GM12878 (cell line): ENCODE measurements at regions not wholly inside any gene's neighbourhood (a gene's known extent, or its start where the extent isn't known, plus 50 kb on each side); places are given as distances from the start of the nearest gene placed in this dataset.

Experiments
- ATAC-seq: fragments of 200-7000 bp; cut with Tn5 transposase; 3 replicates; pipeline ENCODE4 v1.9.1; 2020; ENCODE audit warnings: mild to moderate bottlenecking, moderate library complexity
- BruUV-seq: library from RNA; stranded (reverse); fragments of 400-500 nt; replicated peaks from 2 replicates; lab custom pipeline; 2021; lab: Mats Ljungman, UMichigan
- CTCF ChIA-PET: fragments of 300-600 bp; sonication (Branson Sonifier 250); formaldehyde crosslinking; extraction: SDS; loops from one replicate; lab custom pipeline; 2021; ENCODE audit warnings: inconsistent platforms; lab: Yijun Ruan, JAX
- POLR2A ChIA-PET: fragments of 350-600 bp; formaldehyde crosslinking; extraction: SDS; loops from one replicate; lab custom pipeline; 2021; ENCODE audit warnings: inconsistent platforms; lab: Charles Lee
- RAD21 ChIA-PET: fragments of 300-600 bp; sonication (Branson Sonifier 250); formaldehyde crosslinking; loops from one replicate; lab custom pipeline; 2023; ENCODE audit warnings: antibody characterized with exemption; ENCODE audit not compliant: unreplicated experiment; lab: Charles Lee
- SMC1A ChIA-PET: fragments of 300-600 bp; sonication (Branson Sonifier 250); formaldehyde crosslinking; loops from one replicate; lab custom pipeline; 2023; ENCODE audit not compliant: unreplicated experiment, uncharacterized antibody; lab: Charles Lee
- DNase-seq: peaks from one replicate; pipeline ENCODE4 v3.0.0-alpha.2; 2011; ENCODE audit warnings: low read depth, low spot score
- FAIRE-seq: peaks from 3 replicates; lab custom pipeline; 2011; peaks lifted over from hg19 to GRCh38; lab: Jason Lieb, UNC
- H2AFZ ChIP-seq: 2 replicates; pipeline ENCODE4 v1.6.0; 2011; ENCODE audit warnings: low read depth, low read length, control low read depth; ENCODE audit not compliant: control insufficient read depth
- H3K27ac ChIP-seq: 2 replicates; pipeline ENCODE4 v1.5.1; 2011; ENCODE audit warnings: control low read depth; ENCODE audit not compliant: control insufficient read depth, insufficient read depth
- H3K27me3 ChIP-seq, 2 experiments: replicated peaks in 1 of 2; 2 replicates each; pipeline versions ENCODE4 v1.6.0 to v1.6.1; 2011; ENCODE audit warnings: low read length in 1 of 2; ENCODE audit not compliant: control insufficient read depth in 2 of 2, insufficient read depth in 2 of 2
- H3K36me3 ChIP-seq, 2 experiments: 2 replicates each; pipeline ENCODE4 v1.5.1; 2011; ENCODE audit warnings: low read length in 1 of 2; ENCODE audit not compliant: control insufficient read depth in 2 of 2, insufficient read depth in 2 of 2
- H3K4me1 ChIP-seq: 2 replicates; pipeline ENCODE4 v1.6.1; 2011; ENCODE audit warnings: mild to moderate bottlenecking, low read length, moderate library complexity, mixed read lengths; ENCODE audit not compliant: control insufficient read depth, insufficient read depth
- H3K4me2 ChIP-seq: 2 replicates; pipeline ENCODE4 v1.6.0; 2011; ENCODE audit warnings: control low read depth; ENCODE audit not compliant: control insufficient read depth, insufficient read depth
- H3K4me3 ChIP-seq: fragments of 200-600 bp; sonication (generic); 2 replicates; pipeline ENCODE4 v1.5.1; 2016
- H3K79me2 ChIP-seq: 2 replicates; pipeline ENCODE4 v1.6.0; 2011; ENCODE audit warnings: low read length; ENCODE audit not compliant: control insufficient read depth, insufficient read depth
- H3K9ac ChIP-seq: 2 replicates; pipeline ENCODE4 v1.8.0; 2011; ENCODE audit warnings: low read length, control low read depth, mixed read lengths; ENCODE audit not compliant: control insufficient read depth, insufficient read depth
- H3K9me3 ChIP-seq: replicated peaks from 3 replicates; pipeline ENCODE4 v1.5.1; 2011; ENCODE audit warnings: mild to moderate bottlenecking, low read length; ENCODE audit not compliant: control insufficient read depth, insufficient read depth
- H4K20me1 ChIP-seq: 2 replicates; pipeline ENCODE4 v1.6.0; 2011; ENCODE audit not compliant: control insufficient read depth, insufficient read depth
- BCL11A ChIP-seq: IDR thresholded peaks from 2 replicates; pipeline ENCODE4 v1.6.1; 2011; ENCODE audit warnings: low read depth, low read length
- BCLAF1 ChIP-seq: fragments of 450-650 bp; IDR thresholded peaks from 2 replicates; pipeline ENCODE4 v1.6.1; 2017; ENCODE audit warnings: antibody characterized with exemption, mild to moderate bottlenecking, moderate library complexity
- IKZF1 ChIP-seq: fragments of 450-650 bp; conservative IDR thresholded peaks from 2 replicates; pipeline ENCODE4 v1.6.1; 2017; ENCODE audit warnings: antibody characterized with exemption, mild to moderate bottlenecking
- POLR2AphosphoS5 ChIP-seq: IDR thresholded peaks from 2 replicates; pipeline ENCODE4 v1.6.1; 2011; ENCODE audit warnings: mild to moderate bottlenecking, low read length, inconsistent platforms
- RAD51 ChIP-seq: fragments of 450-650 bp; IDR thresholded peaks from 2 replicates; pipeline ENCODE4 v1.6.1; 2016; ENCODE audit warnings: moderate library complexity, mild to moderate bottlenecking, inconsistent platforms
- ZBTB4 ChIP-seq: fragments of 450-650 bp; formaldehyde crosslinking; IDR thresholded peaks from 2 replicates; pipeline ENCODE4 v1.4.0; 2022; ENCODE audit warnings: mild to moderate bottlenecking, moderate library complexity
- WGBS: methylation state at CpG from one replicate; pipeline ENCODE4 v1.1.6; 2016; ENCODE audit warnings: low lambda C conversion rate; ENCODE audit not compliant: insufficient replicate concordance, insufficient coverage; ENCODE audit errors: missing lambda C conversion rate; 5-methylcytosine and 5-hydroxymethylcytosine counted together
- in situ Hi-C: fragments of 300-500 bp; cut with MboI; formaldehyde crosslinking; loops from 9 replicates; pipeline ENCODE4 v1.14.3; 2018; ENCODE audit warnings: mixed read lengths
- intact Hi-C: fragments of 100-400 bp; cut with micrococcal nuclease; formaldehyde crosslinking; loops from one replicate; pipeline ENCODE4 v1.14.2; 2022; ENCODE audit not compliant: unreplicated experiment

DNA sequence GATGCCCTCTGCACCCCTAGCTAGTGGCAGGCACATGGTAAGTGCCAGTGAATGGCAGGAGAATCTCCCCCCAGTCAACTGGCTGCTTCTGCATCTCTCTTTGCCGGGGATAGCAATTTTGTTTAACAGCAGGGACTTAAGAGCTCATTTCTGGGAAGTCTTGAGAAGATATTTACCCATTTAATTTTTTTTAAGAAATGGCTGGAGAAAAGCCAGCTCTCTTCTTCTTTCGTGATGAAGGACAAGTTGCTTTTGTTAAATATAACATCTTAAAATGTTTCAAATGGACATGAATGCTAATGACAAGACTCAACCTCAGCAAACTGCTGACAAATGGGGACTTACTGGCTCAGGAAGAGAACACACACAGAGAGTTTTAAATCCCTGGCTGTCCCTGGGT is 55.0 kb upstream of the IYD start (continued):
- TF ChIP-seq ZBTB4 (CRISPR knock-in tag) (no peak), POLR2AphosphoS5 (no peak), BCL11A (no peak)

- BruUV-seq: no TSS peak
- DNase-seq (no peak), FAIRE-seq (no peak), ATAC-seq (no peak)
- no peaks in the 10 kb centered on the region; the same call in 2 of the 3 replicates for H3K9me3 ChIP-seq
- H4K20me1 ChIP-seq: no peaks in the 10 kb centered on the region
- ChIA-PET POLR2A (no interaction called here), RAD21 (no interaction called here), SMC1A (no interaction called here), CTCF (no interaction called here)
- H3K4me2 ChIP-seq: no peak overlapping the region
- intact Hi-C loops: no loop called here
- no peak overlapping the region for H2AFZ ChIP-seq
- no peak overlapping the region for H3K9ac ChIP-seq
- no peaks in the 10 kb centered on the region for H3K79me2 ChIP-seq
- no peak overlapping the region for H3K4me3 ChIP-seq
- H3K27me3 ChIP-seq: no peaks in the 10 kb centered on the region; a peak in 1 of 4 replicates
- no peak overlapping the region for H3K27ac ChIP-seq
- TF ChIP-seq BCLAF1 (no peak), RAD51 (no peak), IKZF1 (no peak)
- H3K36me3 ChIP-seq: no peaks in the 10 kb centered on the region
- in situ Hi-C loops: no loop called here
- WGBS: 15% methylated on average over 4 of the region's 5 CpGs
- no peaks in the 10 kb centered on the region for H3K4me1 ChIP-seq
These were observed 54.3 kb upstream of the IYD start for GRCh38 chr6:150314230-150315188.
